HG03066 (cell line): ENCODE measurements at regions not wholly inside any gene's neighbourhood (a gene's known extent, or its start where the extent isn't known, plus 50 kb on each side); places are given as distances from the start of the nearest gene placed in this dataset.
"Not testable (repeated sequence)": the region's sequence is repeated elsewhere in the genome, so short reads cannot be mapped to it uniquely, and the experiment has no call there.

Experiments
- ATAC-seq: cut with Tn5 transposase; IDR thresholded peaks from one replicate; pipeline ENCODE4 v1.9.1; 2021; ENCODE audit warnings: low read depth; ENCODE audit not compliant: unreplicated experiment

- ATAC-seq = peak; percentile 87
These were observed 62.2 kb upstream of the ATP1B1 start for GRCh38 chr1:169044296-169044695.

- peak; percentile 41 for ATAC-seq
These were observed 61.5 kb upstream of the ATP1B1 start for GRCh38 chr1:169044971-169045370.

GRCh38 chr1:169046671-169047070 lies 59.8 kb upstream of the ATP1B1 start:
- no peak for ATAC-seq

GRCh38 chr1:169047074-169047473 lies 59.4 kb upstream of the ATP1B1 start:
- ATAC-seq = no peak

- ATAC-seq = no peak
These were observed 58.4 kb upstream of the ATP1B1 start for GRCh38 chr1:169048043-169048442.

- ATAC-seq = no peak
These were observed 57.1 kb upstream of the ATP1B1 start for GRCh38 chr1:169049258-169049938.

- ATAC-seq = no peak
These were observed 55.3 kb upstream of the ATP1B1 start for GRCh38 chr1:169051171-169051570.

GRCh38 chr1:169052171-169052570 lies 54.3 kb upstream of the ATP1B1 start:
- ATAC-seq = not testable (repeated sequence)

- no peak for ATAC-seq
These were observed 53.8 kb upstream of the ATP1B1 start for GRCh38 chr1:169052727-169053126.

GRCh38 chr1:169053196-169053595 lies 53.3 kb upstream of the ATP1B1 start:
- no peak for ATAC-seq
